PFSK-1 (cell line): ENCODE measurements at regions not wholly inside any gene's neighbourhood (a gene's known extent, or its start where the extent isn't known, plus 50 kb on each side); places are given as distances from the start of the nearest gene placed in this dataset.

Source experiments
- FOXP2 ChIP-seq: optimal IDR thresholded peaks from 2 replicates; pipeline ENCODE3; 2011; ENCODE audit warnings: borderline replicate concordance, control low read depth, inconsistent platforms; ENCODE audit not compliant: insufficient read depth; ENCODE audit errors: extremely low read length, extremely low read depth
- POLR2AphosphoS5 ChIP-seq: IDR thresholded peaks from 2 replicates; pipeline ENCODE4 v1.6.1; 2012; ENCODE audit warnings: low read depth, mild to moderate bottlenecking, control low read depth, low read length, moderate library complexity
- REST ChIP-seq, 2 experiments: IDR thresholded peaks; 2 replicates each; pipeline versions ENCODE4 v1.6.1 to v1.8.0; 2011 to 2012; ENCODE audit warnings: low read depth in 2 of 2, low read length in 2 of 2, control low read depth in 1 of 2, inconsistent platforms in 1 of 2, mild to moderate bottlenecking in 1 of 2, moderate library complexity in 1 of 2; ENCODE audit not compliant: insufficient read depth in 1 of 2
- SIN3A ChIP-seq: IDR thresholded peaks from 2 replicates; pipeline ENCODE4 v1.6.1; 2012; ENCODE audit warnings: mild to moderate bottlenecking, low read length, moderate library complexity, borderline replicate concordance; ENCODE audit not compliant: insufficient read depth
- TAF1 ChIP-seq: IDR thresholded peaks from 2 replicates; pipeline ENCODE4 v1.6.1; 2012; ENCODE audit warnings: low read length, control low read depth, borderline replicate concordance; ENCODE audit not compliant: insufficient read depth

GRCh38 chr1:232534552-232535517, 95.1 kb downstream of the SIPA1L2 start:
- TF ChIP-seq SIN3A: no peak
- TF ChIP-seq POLR2AphosphoS5: no peak
- TF ChIP-seq REST (IDR thresholded peaks at IDR 0.05; ENCODE audit: insufficient read depth in 1 of 2, low read depth in 2 of 2, low read length in 2 of 2): no peak
- TF ChIP-seq TAF1: no peak
- no peak for TF ChIP-seq FOXP2

- TF ChIP-seq TAF1 (no peak), POLR2AphosphoS5 (no peak), FOXP2 (no peak), SIN3A (no peak), REST (IDR thresholded peaks at IDR 0.05; ENCODE audit: insufficient read depth in 1 of 2, low read depth in 2 of 2, low read length in 2 of 2) (no peak)
These were observed 96.6 kb downstream of the SIPA1L2 start for GRCh38 chr1:232533328-232533727.

GRCh38 chr1:232532901-232533300, 97.0 kb downstream of the SIPA1L2 start:
- TF ChIP-seq POLR2AphosphoS5 (no peak), FOXP2 (no peak), TAF1 (no peak), SIN3A (no peak), REST (IDR thresholded peaks at IDR 0.05; ENCODE audit: insufficient read depth in 1 of 2, low read depth in 2 of 2, low read length in 2 of 2) (no peak)

GRCh38 chr1:232531291-232531690, 98.6 kb downstream of the SIPA1L2 start:
- TF ChIP-seq REST (IDR thresholded peaks at IDR 0.05; ENCODE audit: insufficient read depth in 1 of 2, low read depth in 2 of 2, low read length in 2 of 2): no peak

GRCh38 chr1:232529747-232530146, 100.2 kb downstream of the SIPA1L2 start:
- TF ChIP-seq SIN3A (no peak), REST (IDR thresholded peaks at IDR 0.05; ENCODE audit: insufficient read depth in 1 of 2, low read depth in 2 of 2, low read length in 2 of 2) (no peak), FOXP2 (no peak), POLR2AphosphoS5 (no peak), TAF1 (no peak)
